Body of pancreas (tissue), 4 donors: ENCODE measurements at regions not wholly inside any gene's neighbourhood (a gene's known extent, or its start where the extent isn't known, plus 50 kb on each side); places are given as distances from the start of the nearest gene placed in this dataset.
A peak's percentile ranks its signal among the peaks of the same experiment; 100 is the strongest.

Experiments
- POLR2A ChIP-seq, 3 donors: fragments of 450-650 bp; IDR thresholded peaks; one replicate each; pipeline ENCODE4 v1.6.1; 2016; ENCODE audit warnings: antibody characterized with exemption in 3 of 3, mild to moderate bottlenecking in 2 of 3
- TF ChIP-seq, protein P1 (sequence below), 7 experiments: fragments of 450-650 bp in 4 of 7; fragments of 200-600 bp in 3 of 7; sonication (generic) in 3 of 7; IDR thresholded peaks; one replicate each; pipeline ENCODE4 v1.5.1; 2016 to 2019; ENCODE audit warnings: antibody characterized with exemption in 7 of 7

DNA sequence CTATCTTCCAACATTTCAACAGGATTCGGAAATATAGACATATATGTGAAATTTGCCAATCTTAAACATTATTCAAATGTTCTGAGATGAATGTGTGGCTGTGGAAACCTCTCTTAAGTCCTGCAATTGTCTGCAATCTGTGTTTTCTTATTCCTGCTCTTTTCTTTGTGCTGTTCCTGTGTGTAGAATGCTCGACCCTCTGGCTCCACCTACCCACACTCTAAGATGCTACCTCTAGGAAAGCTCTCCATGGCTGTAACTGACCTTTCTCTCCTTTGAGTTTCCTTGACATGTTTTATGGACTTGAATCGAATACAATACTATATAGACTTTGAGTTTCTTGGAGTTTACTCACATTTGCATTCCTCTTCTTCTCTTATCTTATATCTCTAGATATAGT lies 120.6 kb upstream of the ASTN2 start:
- TF ChIP-seq POLR2A (IDR thresholded peaks at IDR 0.05) = no peak
- TF ChIP-seq, protein P1, sequence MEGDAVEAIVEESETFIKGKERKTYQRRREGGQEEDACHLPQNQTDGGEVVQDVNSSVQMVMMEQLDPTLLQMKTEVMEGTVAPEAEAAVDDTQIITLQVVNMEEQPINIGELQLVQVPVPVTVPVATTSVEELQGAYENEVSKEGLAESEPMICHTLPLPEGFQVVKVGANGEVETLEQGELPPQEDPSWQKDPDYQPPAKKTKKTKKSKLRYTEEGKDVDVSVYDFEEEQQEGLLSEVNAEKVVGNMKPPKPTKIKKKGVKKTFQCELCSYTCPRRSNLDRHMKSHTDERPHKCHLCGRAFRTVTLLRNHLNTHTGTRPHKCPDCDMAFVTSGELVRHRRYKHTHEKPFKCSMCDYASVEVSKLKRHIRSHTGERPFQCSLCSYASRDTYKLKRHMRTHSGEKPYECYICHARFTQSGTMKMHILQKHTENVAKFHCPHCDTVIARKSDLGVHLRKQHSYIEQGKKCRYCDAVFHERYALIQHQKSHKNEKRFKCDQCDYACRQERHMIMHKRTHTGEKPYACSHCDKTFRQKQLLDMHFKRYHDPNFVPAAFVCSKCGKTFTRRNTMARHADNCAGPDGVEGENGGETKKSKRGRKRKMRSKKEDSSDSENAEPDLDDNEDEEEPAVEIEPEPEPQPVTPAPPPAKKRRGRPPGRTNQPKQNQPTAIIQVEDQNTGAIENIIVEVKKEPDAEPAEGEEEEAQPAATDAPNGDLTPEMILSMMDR (IDR thresholded peaks at IDR 0.05) = peak in 2 of 7 experiments; percentile 17 to 32
